SK-N-SH treated with all-trans-retinoic acid at 6 μM for 48 hours (cell line): ENCODE measurements at regions not wholly inside any gene's neighbourhood (a gene's known extent, or its start where the extent isn't known, plus 50 kb on each side); places are given as distances from the start of the nearest gene placed in this dataset.

ENCODE experiments used
- ARNTL ChIP-seq: fragments of 450-650 bp; formaldehyde crosslinking; IDR thresholded peaks from 2 replicates; pipeline ENCODE4 v1.5.0; 2020; ENCODE audit warnings: low read depth, mild to moderate bottlenecking, moderate library complexity, borderline replicate concordance
- CSRNP3 ChIP-seq: fragments of 250-450 bp; sonication (Bioruptor Pico); IDR thresholded peaks from 2 replicates; pipeline ENCODE4 v1.5.1; 2021; ENCODE audit warnings: mild to moderate bottlenecking, moderate library complexity
- PPARA ChIP-seq: fragments of 250-450 bp; sonication (Bioruptor Pico); IDR thresholded peaks from 2 replicates; pipeline ENCODE4 v1.5.0; 2020; ENCODE audit warnings: mild to moderate bottlenecking, borderline replicate concordance
- RARB ChIP-seq: fragments of 250-450 bp; sonication (Bioruptor Pico); IDR thresholded peaks from 2 replicates; pipeline ENCODE4 v1.8.0; 2021; ENCODE audit warnings: mild to moderate bottlenecking, moderate library complexity
- ZFP3 ChIP-seq: fragments of 250-450 bp; sonication (Bioruptor Pico); IDR thresholded peaks from 2 replicates; pipeline ENCODE4 v1.5.0; 2020; ENCODE audit warnings: mild to moderate bottlenecking, moderate library complexity
- ZFP30 ChIP-seq: fragments of 450-650 bp; formaldehyde crosslinking; IDR thresholded peaks from 2 replicates; pipeline ENCODE4 v1.5.0; 2022; ENCODE audit warnings: mild to moderate bottlenecking, moderate library complexity
- TF ChIP-seq, protein P1 (sequence below): fragments of 250-450 bp; sonication (Bioruptor Pico); IDR thresholded peaks from 2 replicates; pipeline ENCODE4 v1.8.0; 2021; ENCODE audit warnings: low read depth, mild to moderate bottlenecking, moderate library complexity, borderline replicate concordance
- TF ChIP-seq, protein P2 (sequence below): fragments of 250-450 bp; sonication (Bioruptor Pico); IDR thresholded peaks from 2 replicates; pipeline ENCODE4 v1.8.0; 2020; ENCODE audit warnings: mild to moderate bottlenecking, moderate library complexity, borderline replicate concordance

DNA sequence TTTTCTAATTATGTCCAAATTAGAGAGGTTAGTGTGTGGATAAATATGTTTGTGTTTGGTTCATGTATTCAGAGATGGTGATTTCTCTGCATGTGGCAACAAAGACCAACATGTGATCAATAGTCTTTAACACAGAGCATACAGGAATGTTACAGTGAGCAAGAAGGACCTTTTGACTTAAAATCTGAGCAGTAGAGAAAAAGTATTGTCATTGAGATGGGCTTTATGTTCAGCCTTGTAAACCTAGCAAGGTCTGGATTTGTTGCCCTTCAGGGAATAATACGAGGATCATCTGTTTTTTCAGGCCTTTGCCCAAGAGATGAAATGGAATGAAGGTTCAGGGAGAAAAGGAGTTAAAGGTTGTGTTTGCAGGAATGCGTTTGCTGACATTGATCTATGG lies 161.8 kb upstream of the NECTIN3 start:
- TF ChIP-seq, protein P1, sequence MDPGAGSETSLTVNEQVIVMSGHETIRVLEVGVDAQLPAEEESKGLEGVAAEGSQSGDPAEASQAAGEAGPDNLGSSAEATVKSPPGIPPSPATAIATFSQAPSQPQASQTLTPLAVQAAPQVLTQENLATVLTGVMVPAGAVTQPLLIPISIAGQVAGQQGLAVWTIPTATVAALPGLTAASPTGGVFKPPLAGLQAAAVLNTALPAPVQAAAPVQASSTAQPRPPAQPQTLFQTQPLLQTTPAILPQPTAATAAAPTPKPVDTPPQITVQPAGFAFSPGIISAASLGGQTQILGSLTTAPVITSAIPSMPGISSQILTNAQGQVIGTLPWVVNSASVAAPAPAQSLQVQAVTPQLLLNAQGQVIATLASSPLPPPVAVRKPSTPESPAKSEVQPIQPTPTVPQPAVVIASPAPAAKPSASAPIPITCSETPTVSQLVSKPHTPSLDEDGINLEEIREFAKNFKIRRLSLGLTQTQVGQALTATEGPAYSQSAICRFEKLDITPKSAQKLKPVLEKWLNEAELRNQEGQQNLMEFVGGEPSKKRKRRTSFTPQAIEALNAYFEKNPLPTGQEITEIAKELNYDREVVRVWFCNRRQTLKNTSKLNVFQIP, result no peak
- no peak for TF ChIP-seq ZFP30 (CRISPR knock-in tag)
- TF ChIP-seq PPARA (CRISPR knock-in tag), result no peak
- no peak for TF ChIP-seq ZFP3 (CRISPR knock-in tag)
- TF ChIP-seq RARB (CRISPR knock-in tag), result no peak
- TF ChIP-seq CSRNP3 (CRISPR knock-in tag), result no peak
- no peak for TF ChIP-seq ARNTL (CRISPR knock-in tag)
- TF ChIP-seq, protein P2, sequence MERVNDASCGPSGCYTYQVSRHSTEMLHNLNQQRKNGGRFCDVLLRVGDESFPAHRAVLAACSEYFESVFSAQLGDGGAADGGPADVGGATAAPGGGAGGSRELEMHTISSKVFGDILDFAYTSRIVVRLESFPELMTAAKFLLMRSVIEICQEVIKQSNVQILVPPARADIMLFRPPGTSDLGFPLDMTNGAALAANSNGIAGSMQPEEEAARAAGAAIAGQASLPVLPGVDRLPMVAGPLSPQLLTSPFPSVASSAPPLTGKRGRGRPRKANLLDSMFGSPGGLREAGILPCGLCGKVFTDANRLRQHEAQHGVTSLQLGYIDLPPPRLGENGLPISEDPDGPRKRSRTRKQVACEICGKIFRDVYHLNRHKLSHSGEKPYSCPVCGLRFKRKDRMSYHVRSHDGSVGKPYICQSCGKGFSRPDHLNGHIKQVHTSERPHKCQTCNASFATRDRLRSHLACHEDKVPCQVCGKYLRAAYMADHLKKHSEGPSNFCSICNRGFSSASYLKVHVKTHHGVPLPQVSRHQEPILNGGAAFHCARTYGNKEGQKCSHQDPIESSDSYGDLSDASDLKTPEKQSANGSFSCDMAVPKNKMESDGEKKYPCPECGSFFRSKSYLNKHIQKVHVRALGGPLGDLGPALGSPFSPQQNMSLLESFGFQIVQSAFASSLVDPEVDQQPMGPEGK (CRISPR knock-in tag), result no peak
